Thoracic aorta (tissue), 2 donors: ENCODE measurements at regions not wholly inside any gene's neighbourhood (a gene's known extent, or its start where the extent isn't known, plus 50 kb on each side); places are given as distances from the start of the nearest gene placed in this dataset.

Experiments used
- ATAC-seq: fragments of 150-250 bp; one replicate; pipeline ENCODE4 v1.8.0; 2017; ENCODE audit warnings: low read depth; ENCODE audit not compliant: insufficient number of reproducible peaks, low FRiP score
- DNase-seq: peaks from one replicate; pipeline ENCODE4 v3.0.0-alpha.2; 2020; ENCODE audit warnings: low spot score
- H3K27ac ChIP-seq, 2 donors: fragments of 200-600 bp; sonication (generic); 1 replicate in 1 of 2; 2 replicates in 1 of 2; pipeline ENCODE4 v1.5.1; 2016; ENCODE audit warnings: mild to moderate bottlenecking in 2 of 2, moderate library complexity in 2 of 2
- H3K27me3 ChIP-seq: fragments of 200-600 bp; sonication (generic); replicated peaks from 2 replicates; pipeline ENCODE4 v1.6.0; 2016; ENCODE audit warnings: mild to moderate bottlenecking; ENCODE audit not compliant: insufficient read depth
- H3K36me3 ChIP-seq: fragments of 200-600 bp; sonication (generic); one replicate; pipeline ENCODE4 v1.5.1; 2016
- H3K4me1 ChIP-seq, 2 donors: fragments of 200-600 bp; sonication (generic); 1 replicate in 1 of 2; 2 replicates in 1 of 2; pipeline versions ENCODE4 v1.5.1 to v1.6.0; 2016; ENCODE audit warnings: low read depth in 2 of 2, mild to moderate bottlenecking in 1 of 2; ENCODE audit not compliant: control insufficient read depth in 1 of 2
- H3K4me3 ChIP-seq: fragments of 200-600 bp; sonication (generic); 2 replicates; pipeline ENCODE4 v1.5.1; 2016; ENCODE audit warnings: mild to moderate bottlenecking
- H3K9me3 ChIP-seq: fragments of 200-600 bp; sonication (generic); 2 replicates; pipeline ENCODE4 v1.5.1; 2016
- CTCF ChIP-seq: fragments of 200-600 bp; sonication (generic); IDR thresholded peaks from one replicate; pipeline ENCODE4 v1.5.1; 2019; ENCODE audit warnings: antibody characterized with exemption

- H3K36me3 ChIP-seq: no peaks in the 10 kb centered on the region
- no peak overlapping the region for H3K4me3 ChIP-seq
- no peaks in the 10 kb centered on the region for H3K27me3 ChIP-seq
- ATAC-seq (no peak), DNase-seq (no peak)
- no peak for TF ChIP-seq CTCF
- no peaks in the 10 kb centered on the region for H3K4me1 ChIP-seq
- H3K27ac ChIP-seq: no peak overlapping the region
- no peaks in the 10 kb centered on the region for H3K9me3 ChIP-seq
These were observed 134.2 kb upstream of the LINC00305 start for GRCh38 chr18:64283059-64283458.

- Histone ChIP-seq H3K9me3 (no peaks in the 10 kb centered on the region), H3K4me1 (no peaks in the 10 kb centered on the region), H3K4me3 (no peak overlapping the region), H3K27me3 (no peaks in the 10 kb centered on the region), H3K36me3 (no peaks in the 10 kb centered on the region), H3K27ac (no peak overlapping the region)
- TF ChIP-seq CTCF: no peak
- DNase-seq (no peak), ATAC-seq (no peak)
These were observed 129.1 kb upstream of the LINC00305 start for GRCh38 chr18:64278026-64278425.

- H3K9me3 ChIP-seq: no peaks in the 10 kb centered on the region
- H3K27ac ChIP-seq: no peak overlapping the region
- ATAC-seq: no peak
- no peaks in the 10 kb centered on the region for H3K36me3 ChIP-seq
- no peak for DNase-seq
- no peak for TF ChIP-seq CTCF
- H3K4me1 ChIP-seq: no peaks in the 10 kb centered on the region
- H3K4me3 ChIP-seq: no peak overlapping the region
- H3K27me3 ChIP-seq: no peaks in the 10 kb centered on the region
These were observed 127.6 kb upstream of the LINC00305 start for GRCh38 chr18:64276311-64277090.

- Histone ChIP-seq H3K36me3 (no peaks in the 10 kb centered on the region), H3K9me3 (no peaks in the 10 kb centered on the region), H3K27ac (no peak overlapping the region), H3K4me3 (no peak overlapping the region), H3K27me3 (no peaks in the 10 kb centered on the region), H3K4me1 (no peaks in the 10 kb centered on the region)
- ATAC-seq (no peak), DNase-seq (no peak)
- TF ChIP-seq CTCF: no peak
These were observed 126.9 kb upstream of the LINC00305 start for GRCh38 chr18:64275593-64276300.

- TF ChIP-seq CTCF: no peak
- Histone ChIP-seq H3K36me3 (no peaks in the 10 kb centered on the region), H3K9me3 (no peaks in the 10 kb centered on the region), H3K27me3 (no peaks in the 10 kb centered on the region), H3K4me1 (no peaks in the 10 kb centered on the region), H3K4me3 (no peak overlapping the region), H3K27ac (no peak overlapping the region)
- ATAC-seq (no peak), DNase-seq (no peak)
These were observed 124.8 kb upstream of the LINC00305 start for GRCh38 chr18:64273724-64274123.
